ENCODE measurements at regions not wholly inside any gene's neighbourhood (a gene's known extent, or its start where the extent isn't known, plus 50 kb on each side); places are given as distances from the start of the nearest gene placed in this dataset.

- TF ChIP-seq ZNF136 (CRISPR knock-in tag; IDR thresholded peaks at IDR 0.05; ENCODE audit: low read depth) (no peak), HMG20A (CRISPR knock-in tag; IDR thresholded peaks at IDR 0.05; ENCODE audit: borderline replicate concordance) (no peak), CTCF (CRISPR knock-in tag; IDR thresholded peaks at IDR 0.05) (no peak), MED8 (CRISPR knock-in tag; IDR thresholded peaks at IDR 0.05; ENCODE audit: insufficient replicate concordance) (no peak), ZBTB37 (CRISPR knock-in tag; IDR thresholded peaks at IDR 0.05) (no peak), PHF8 (CRISPR knock-in tag; IDR thresholded peaks at IDR 0.05) (no peak), MTF1 (CRISPR knock-in tag; IDR thresholded peaks at IDR 0.05) (no peak), ZNF629 (CRISPR knock-in tag; conservative IDR thresholded peaks at IDR 0.05) (no peak), ZNF775 (CRISPR knock-in tag; IDR thresholded peaks at IDR 0.05; ENCODE audit: borderline replicate concordance) (no peak), HNRNPLL (IDR thresholded peaks at IDR 0.05; ENCODE audit: low read depth, low read length, poor library complexity, severe bottlenecking) (no peak), MAFK (conservative IDR thresholded peaks at IDR 0.05 in 1 of 2, IDR thresholded peaks at IDR 0.05 in 1 of 2; ENCODE audit: low read length in 2 of 2) (no peak), SIX1 (CRISPR knock-in tag; IDR thresholded peaks at IDR 0.05; ENCODE audit: borderline replicate concordance) (no peak), MEIS2 (CRISPR knock-in tag; IDR thresholded peaks at IDR 0.05) (no peak), ZNF296 (CRISPR knock-in tag; conservative IDR thresholded peaks at IDR 0.05) (no peak)
These were observed 527.0 kb downstream of the TLE1 start for GRCh38 chr9:81162361-81162760.
